Thyroid gland (tissue), 4 donors: ENCODE measurements at regions not wholly inside any gene's neighbourhood (a gene's known extent, or its start where the extent isn't known, plus 50 kb on each side); places are given as distances from the start of the nearest gene placed in this dataset.

Source experiments
- DNase-seq, 2 donors: peaks; one replicate each; pipeline ENCODE4 v3.0.0-alpha.2; 2019
- H3K27ac ChIP-seq, 3 donors: fragments of 200-600 bp; sonication (generic); 1 replicate in 2 of 3; 2 replicates in 1 of 3; pipeline ENCODE4 v1.5.1; 2016 to 2019; ENCODE audit warnings: mild to moderate bottlenecking in 1 of 3, moderate library complexity in 1 of 3
- H3K27me3 ChIP-seq: fragments of 200-600 bp; sonication (generic); one replicate; pipeline ENCODE4 v1.5.1; 2019
- H3K36me3 ChIP-seq, 2 donors: fragments of 200-600 bp; sonication (generic); one replicate each; pipeline ENCODE4 v1.5.1; 2016 to 2019
- H3K4me1 ChIP-seq, 2 donors: fragments of 200-600 bp; sonication (generic); one replicate each; pipeline ENCODE4 v1.5.1; 2017 to 2019
- H3K4me3 ChIP-seq, 3 donors: fragments of 200-600 bp; sonication (generic); replicated peaks in 1 of 3; 1 replicate in 2 of 3; 2 replicates in 1 of 3; pipeline ENCODE4 v1.5.1; 2016; ENCODE audit warnings: mild to moderate bottlenecking in 1 of 3
- H3K9me3 ChIP-seq: fragments of 200-600 bp; sonication (generic); one replicate; pipeline ENCODE4 v1.5.1; 2017
- CTCF ChIP-seq, 6 experiments: fragments of 200-600 bp in 3 of 6; fragments of 450-650 bp in 3 of 6; sonication (generic) in 3 of 6; IDR thresholded peaks; one replicate each; pipeline ENCODE4 v1.5.1; 2016 to 2019; ENCODE audit warnings: antibody characterized with exemption in 6 of 6, mild to moderate bottlenecking in 2 of 6, inconsistent platforms in 1 of 6, moderate library complexity in 1 of 6
- POLR2A ChIP-seq, 2 donors: fragments of 450-650 bp; IDR thresholded peaks; one replicate each; pipeline ENCODE4 v1.6.1; 2017; ENCODE audit warnings: antibody characterized with exemption in 2 of 2, mild to moderate bottlenecking in 2 of 2, moderate library complexity in 1 of 2
- WGBS, 2 donors: methylation state at CpG; one replicate each; pipeline ENCODE4 v1.1.5; 2017; 5-methylcytosine and 5-hydroxymethylcytosine counted together
- intact Hi-C: fragments of 100-400 bp; cut with DNase I; formaldehyde crosslinking; loops from one replicate; pipeline ENCODE4 v1.15.1; 2023

GRCh38 chr4:151953795-151954372 is 193.1 kb upstream of the GATB start:
- Histone ChIP-seq H3K4me1 (no peaks in the 10 kb centered on the region), H3K27ac (no peak overlapping the region), H3K36me3 (no peaks in the 10 kb centered on the region), H3K4me3 (no peak overlapping the region), H3K27me3 (no peaks in the 10 kb centered on the region), H3K9me3 (no peaks in the 10 kb centered on the region)
- intact Hi-C loops = no loop called here
- WGBS, 2 donors = 80 to 85% methylated on average over 6 of the region's 6 CpGs
- TF ChIP-seq POLR2A (IDR thresholded peaks at IDR 0.05) (no peak), CTCF (IDR thresholded peaks at IDR 0.05) (no peak)
- DNase-seq = no peak

DNA sequence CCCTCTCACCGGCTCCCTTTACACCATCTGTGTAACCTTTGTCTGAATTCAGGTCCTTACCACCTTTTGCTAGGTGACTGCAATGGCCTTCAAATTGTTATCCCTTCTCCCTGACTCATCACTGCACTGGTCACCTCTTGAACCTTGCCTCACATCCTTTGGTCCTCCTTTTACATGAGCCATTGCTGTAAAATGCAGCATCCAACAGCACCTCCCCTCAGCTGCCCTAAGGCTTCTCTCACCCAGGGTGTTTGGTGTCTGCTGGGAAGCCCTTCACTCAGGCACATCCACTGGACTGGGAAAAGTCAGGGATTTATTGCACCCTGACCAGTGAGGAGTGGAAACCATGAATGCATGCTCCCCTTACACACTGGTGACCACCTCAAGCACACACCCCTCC is 192.5 kb upstream of the GATB start:
- no peak for DNase-seq
- Histone ChIP-seq H3K36me3 (no peaks in the 10 kb centered on the region), H3K4me1 (no peaks in the 10 kb centered on the region), H3K27ac (no peak overlapping the region), H3K4me3 (no peak overlapping the region), H3K27me3 (no peaks in the 10 kb centered on the region), H3K9me3 (no peaks in the 10 kb centered on the region)
- intact Hi-C loops = no loop called here
- 100% methylated on average over 1 of the region's 1 CpG for WGBS, 2 donors
- TF ChIP-seq CTCF (IDR thresholded peaks at IDR 0.05) (no peak), POLR2A (IDR thresholded peaks at IDR 0.05) (no peak)

DNA sequence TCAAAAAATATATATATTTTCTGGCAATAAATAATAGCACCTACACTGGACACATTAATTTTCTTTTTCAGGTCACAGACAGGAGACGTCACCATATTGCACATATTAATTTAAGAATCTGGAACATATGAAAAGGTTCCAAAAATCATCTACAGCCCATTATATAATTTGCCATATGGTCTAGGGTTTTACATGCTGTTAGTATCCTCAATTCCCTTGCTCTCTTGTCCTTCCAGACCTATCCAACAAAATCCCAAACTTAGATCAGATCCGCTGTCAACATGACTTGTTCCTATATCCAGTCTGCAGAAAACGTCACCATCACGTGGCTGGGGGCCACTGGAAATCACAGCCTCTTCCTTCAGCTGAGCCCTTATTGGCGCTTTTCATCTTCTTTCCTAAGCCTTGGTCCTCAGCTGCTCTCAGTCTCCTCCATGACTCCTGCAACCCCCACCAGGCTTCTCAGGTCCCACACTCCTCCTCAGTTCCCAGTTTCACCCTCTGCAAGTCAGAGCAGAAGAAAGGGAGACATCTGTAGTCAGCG is 192.0 kb upstream of the GATB start:
- intact Hi-C loops = no loop called here
- Histone ChIP-seq H3K4me3 (no peak overlapping the region), H3K27ac (no peak overlapping the region), H3K9me3 (no peaks in the 10 kb centered on the region), H3K4me1 (no peaks in the 10 kb centered on the region), H3K36me3 (no peaks in the 10 kb centered on the region), H3K27me3 (no peaks in the 10 kb centered on the region)
- WGBS, 2 donors = 90 to 91% methylated on average over 6 of the region's 6 CpGs
- TF ChIP-seq CTCF (IDR thresholded peaks at IDR 0.05) = no peak
- no peak for TF ChIP-seq POLR2A (IDR thresholded peaks at IDR 0.05)
- no peak for DNase-seq

DNA sequence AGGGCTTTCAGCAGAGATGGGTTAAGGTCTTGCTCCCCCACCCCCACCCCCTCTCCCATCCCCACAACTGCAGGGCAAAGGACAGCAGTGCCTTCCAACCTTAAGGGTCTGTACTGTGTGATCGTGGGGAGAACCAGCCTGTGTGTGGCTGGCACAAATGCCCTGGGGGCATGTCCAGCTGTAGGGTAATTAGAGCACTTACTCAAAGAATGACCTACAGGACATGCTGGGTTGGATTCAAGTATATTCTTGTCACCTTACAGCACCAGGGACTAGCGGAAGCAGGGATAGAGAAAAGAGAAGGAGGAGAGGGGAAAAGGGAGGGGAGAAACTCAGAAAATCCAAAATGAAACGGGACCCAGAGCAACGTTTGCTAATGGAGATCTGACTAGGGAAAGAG is 191.3 kb upstream of the GATB start:
- Histone ChIP-seq H3K36me3 (no peaks in the 10 kb centered on the region), H3K9me3 (no peaks in the 10 kb centered on the region), H3K4me1 (no peaks in the 10 kb centered on the region), H3K27ac (no peak overlapping the region), H3K27me3 (no peaks in the 10 kb centered on the region), H3K4me3 (no peak overlapping the region)
- no peak for DNase-seq
- no peak for TF ChIP-seq CTCF (IDR thresholded peaks at IDR 0.05)
- TF ChIP-seq POLR2A (IDR thresholded peaks at IDR 0.05) = no peak
- intact Hi-C loops = no loop called here
- WGBS, 2 donors = 53 to 59% methylated on average over 4 of the region's 4 CpGs

DNA sequence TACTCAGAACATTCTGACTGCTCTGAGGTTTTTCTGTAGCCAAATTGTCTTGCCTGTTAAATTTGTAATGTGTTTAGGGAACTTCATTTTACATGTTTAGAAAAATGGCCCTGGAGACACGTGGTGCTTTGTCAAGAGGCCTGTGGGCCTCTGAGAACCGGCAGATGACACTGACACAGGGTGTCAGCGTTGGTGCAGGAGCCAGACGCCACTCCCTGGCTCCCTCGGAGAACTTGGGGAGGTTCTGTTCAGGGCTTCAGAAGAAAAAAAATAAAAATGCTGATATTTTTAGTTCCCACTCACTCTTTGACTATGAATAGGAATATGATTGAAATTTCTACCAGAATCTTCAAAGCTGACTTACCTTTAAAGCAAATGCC is 190.9 kb upstream of the GATB start:
- 58 to 69% methylated on average over 5 of the region's 5 CpGs for WGBS, 2 donors
- Histone ChIP-seq H3K4me1 (no peaks in the 10 kb centered on the region), H3K27me3 (no peaks in the 10 kb centered on the region), H3K9me3 (no peaks in the 10 kb centered on the region), H3K27ac (no peak overlapping the region), H3K36me3 (no peaks in the 10 kb centered on the region), H3K4me3 (no peak overlapping the region)
- TF ChIP-seq POLR2A (IDR thresholded peaks at IDR 0.05) (no peak), CTCF (IDR thresholded peaks at IDR 0.05) (no peak)
- no peak for DNase-seq
- intact Hi-C loops = no loop called here
